Epithelial cell of esophagus (primary cell): ENCODE measurements at regions not wholly inside any gene's neighbourhood (a gene's known extent, or its start where the extent isn't known, plus 50 kb on each side); places are given as distances from the start of the nearest gene placed in this dataset.

Experiments
- DNase-seq: peaks from one replicate; pipeline ENCODE4 v3.0.0; 2010; ENCODE audit warnings: low read depth
- H3K4me3 ChIP-seq: 2 replicates; pipeline ENCODE4 v1.5.1; 2011; ENCODE audit warnings: mild to moderate bottlenecking, low read length, control low read depth
- CTCF ChIP-seq: IDR thresholded peaks from 2 replicates; pipeline ENCODE4 v1.5.1; 2011; ENCODE audit warnings: low read depth, mild to moderate bottlenecking, low read length, control low read depth, inconsistent platforms; ENCODE audit not compliant: insufficient read depth; ENCODE audit errors: missing control alignments

- DNase-seq: no peak
- no peak for TF ChIP-seq CTCF
- no peak overlapping the region for H3K4me3 ChIP-seq
These were observed 153.0 kb upstream of the TWIST2 start for GRCh38 chr2:238694922-238695321.

GRCh38 chr2:238695538-238695937, 152.3 kb upstream of the TWIST2 start:
- DNase-seq: no peak
- H3K4me3 ChIP-seq: no peak overlapping the region
- no peak for TF ChIP-seq CTCF

DNA sequence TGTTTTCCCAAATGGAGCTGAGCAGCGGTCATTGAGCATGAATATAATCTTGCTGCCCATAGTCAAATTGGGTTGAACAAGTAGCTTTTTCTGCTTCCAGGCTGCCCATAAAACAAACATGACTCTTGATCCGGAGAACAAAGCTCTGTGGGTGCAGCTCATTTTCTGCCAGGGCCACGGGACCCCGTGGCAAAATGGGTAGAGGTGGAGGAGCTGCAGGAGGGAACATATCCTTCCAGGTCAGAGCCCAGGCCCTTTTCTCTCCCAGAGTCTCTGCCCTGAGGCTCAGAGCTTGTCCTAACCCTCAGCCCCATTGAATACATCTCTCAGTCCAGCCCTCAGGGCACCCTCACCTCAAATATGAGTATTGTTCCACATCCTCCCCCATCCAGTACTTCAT, 151.6 kb upstream of the TWIST2 start:
- TF ChIP-seq CTCF: no peak
- no peak overlapping the region for H3K4me3 ChIP-seq

DNA sequence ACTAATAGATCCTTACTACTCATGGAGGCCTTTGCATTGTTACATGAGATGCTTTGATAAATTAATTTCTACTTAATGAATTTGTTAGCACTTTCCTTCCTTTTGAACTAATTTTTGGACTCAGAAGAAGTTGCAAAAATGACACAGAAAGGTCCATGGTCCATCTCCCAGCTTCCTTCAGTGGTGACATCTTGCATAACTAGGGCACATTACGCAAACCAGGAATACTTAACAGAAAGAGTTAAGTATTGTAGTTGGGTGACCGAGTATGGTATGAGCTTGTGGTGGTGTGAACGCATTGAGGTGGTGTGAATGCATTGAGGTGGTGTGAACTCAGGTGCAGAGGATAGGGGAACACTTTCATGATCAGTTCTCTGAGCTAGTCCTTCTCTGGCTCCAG, 151.1 kb upstream of the TWIST2 start:
- no peak for DNase-seq
- no peak for TF ChIP-seq CTCF

More for the DNA sequence above, 151.6 kb upstream of the TWIST2 start:
- no peak for DNase-seq

GRCh38 chr2:238697193-238698071, 150.5 kb upstream of the TWIST2 start:
- DNase-seq: no peak
- no peak for TF ChIP-seq CTCF

More for the DNA sequence above, 151.1 kb upstream of the TWIST2 start:
- no peak overlapping the region for H3K4me3 ChIP-seq

GRCh38 chr2:238698072-238698352, 149.9 kb upstream of the TWIST2 start:
- DNase-seq: no peak
- no peak overlapping the region for H3K4me3 ChIP-seq
- no peak for TF ChIP-seq CTCF

More at GRCh38 chr2:238697193-238698071, 150.5 kb upstream of the TWIST2 start:
- no peak overlapping the region for H3K4me3 ChIP-seq
